Spleen (tissue), 11 donors: ENCODE measurements at regions not wholly inside any gene's neighbourhood (a gene's known extent, or its start where the extent isn't known, plus 50 kb on each side); places are given as distances from the start of the nearest gene placed in this dataset.
A peak's percentile ranks its signal among the peaks of the same experiment; 100 is the strongest.

Experiments
- DNase-seq: peaks from one replicate; pipeline ENCODE4 v3.0.0-alpha.2; 2020
- H3K27ac ChIP-seq, 8 donors: fragments of 200-600 bp; sonication (generic) in 7 of 8; 1 replicate in 4 of 8; 2 replicates in 4 of 8; pipeline versions ENCODE4 v1.5.0 to v1.8.0; 2016 to 2021; ENCODE audit warnings: inconsistent platforms in 4 of 8, mild to moderate bottlenecking in 4 of 8, moderate library complexity in 1 of 8
- H3K27me3 ChIP-seq, 7 donors: fragments of 200-600 bp; sonication (generic) in 6 of 7; replicated peaks in 1 of 7; 1 replicate in 4 of 7; 2 replicates in 3 of 7; pipeline versions ENCODE4 v1.5.0 to v1.8.0; 2016 to 2021; ENCODE audit warnings: inconsistent platforms in 3 of 7, mild to moderate bottlenecking in 1 of 7
- H3K36me3 ChIP-seq, 6 donors: fragments of 200-600 bp; sonication (generic) in 5 of 6; 1 replicate in 4 of 6; 2 replicates in 2 of 6; pipeline versions ENCODE4 v1.5.0 to v1.8.0; 2016 to 2021; ENCODE audit warnings: inconsistent platforms in 2 of 6
- H3K4me1 ChIP-seq, 6 donors: fragments of 200-600 bp; sonication (generic) in 5 of 6; 1 replicate in 3 of 6; 2 replicates in 3 of 6; pipeline versions ENCODE4 v1.5.0 to v1.8.0; 2016 to 2021; ENCODE audit warnings: inconsistent platforms in 3 of 6
- H3K4me3 ChIP-seq, 8 donors: fragments of 200-600 bp; sonication (generic) in 7 of 8; 1 replicate in 4 of 8; 2 replicates in 4 of 8; pipeline versions ENCODE4 v1.5.0 to v1.8.0; 2016 to 2021; ENCODE audit warnings: inconsistent platforms in 4 of 8, mild to moderate bottlenecking in 4 of 8, moderate library complexity in 2 of 8
- H3K9me3 ChIP-seq, 8 donors: fragments of 200-600 bp; sonication (generic) in 7 of 8; 1 replicate in 4 of 8; 2 replicates in 4 of 8; pipeline versions ENCODE4 v1.5.0 to v1.8.0; 2016 to 2021; ENCODE audit warnings: inconsistent platforms in 4 of 8
- CTCF ChIP-seq, 11 experiments: fragments of 200-600 bp in 7 of 11; fragments of 450-650 bp in 4 of 11; sonication (generic) in 4 of 11; IDR thresholded peaks in 8 of 11; conservative IDR thresholded peaks in 3 of 11; 1 replicate in 7 of 11; 2 replicates in 4 of 11; pipeline versions ENCODE4 v1.4.0 to v1.8.0; 2016 to 2021; ENCODE audit warnings: antibody characterized with exemption in 11 of 11, inconsistent platforms in 4 of 11, mild to moderate bottlenecking in 1 of 11
- POLR2A ChIP-seq, 3 donors: fragments of 450-650 bp; IDR thresholded peaks; one replicate each; pipeline ENCODE4 v1.5.1; 2017; ENCODE audit warnings: antibody characterized with exemption in 3 of 3, mild to moderate bottlenecking in 1 of 3
- POLR2AphosphoS5 ChIP-seq, 3 donors: sonication (generic); formaldehyde crosslinking; IDR thresholded peaks; one replicate each; pipeline ENCODE4 v1.5.1; 2017; ENCODE audit warnings: antibody characterized with exemption in 3 of 3
- WGBS, 5 donors: extraction: QIAGEN DNeasy Blood & Tissue Kit in 3 of 5; methylation state at CpG; one replicate each; pipeline versions ENCODE4 v1.1.5 to v1.1.7; 2013 to 2018; 5-methylcytosine and 5-hydroxymethylcytosine counted together
- intact Hi-C: fragments of 100-400 bp; cut with DNase I; formaldehyde crosslinking; loops from one replicate; pipeline ENCODE4 v1.15.0; 2023; ENCODE audit warnings: low total_unique reads
- donor health status: healthy with polysubstance abuse.
- donor health status: DM: no; HTN: no; CAD: no; lungs with moderate emphysema.
- donor health status: DM: no; HTN: no; CAD: no.
- donor health status: Bipolar disorder and iron deficiency.
- donor health status: healthy.
- donor health status: DM: no; HTN: no; CAD: no.
- donor health status: DM: yes; HTN: yes; CAD: no.

- Histone ChIP-seq H3K9me3 (no peaks in the 10 kb centered on the region), H3K27me3 (peaks cover 0 to 54% (median 2%) of the 10 kb centered on the region in 7 donors), H3K4me1 (no peaks in the 10 kb centered on the region), H3K36me3 (no peaks in the 10 kb centered on the region), H3K27ac (no peak overlapping the region), H3K4me3 (no peak overlapping the region)
- intact Hi-C loops, result no loop called here
- no peak for DNase-seq
- 74 to 81% (median 75%) methylated on average over 11 of the region's 11 CpGs for WGBS, 5 donors
- TF ChIP-seq CTCF (IDR thresholded peaks at IDR 0.05 in 8 of 11, conservative IDR thresholded peaks at IDR 0.05 in 3 of 11) (no peak), POLR2A (IDR thresholded peaks at IDR 0.05) (no peak), POLR2AphosphoS5 (IDR thresholded peaks at IDR 0.05) (no peak)
Measured at GRCh38 chr11:134637091-134638015, 225.3 kb upstream of the B3GAT1 start.

GRCh38 chr11:134636071-134636470 lies 224.0 kb upstream of the B3GAT1 start:
- intact Hi-C loops, result no loop called here
- H3K27ac ChIP-seq, result no peak overlapping the region
- 77 to 89% (median 80%) methylated on average over 11 to 12 of the region's 12 CpGs for WGBS, 5 donors
- no peak overlapping the region for H3K4me3 ChIP-seq
- H3K36me3 ChIP-seq, result no peaks in the 10 kb centered on the region
- peaks cover 0 to 42% (median 0%) of the 10 kb centered on the region in 7 donors for H3K27me3 ChIP-seq
- TF ChIP-seq CTCF (IDR thresholded peaks at IDR 0.05 in 8 of 11, conservative IDR thresholded peaks at IDR 0.05 in 3 of 11), result no peak
- no peak for TF ChIP-seq POLR2A (IDR thresholded peaks at IDR 0.05)
- TF ChIP-seq POLR2AphosphoS5 (IDR thresholded peaks at IDR 0.05), result no peak
- H3K9me3 ChIP-seq, result no peaks in the 10 kb centered on the region
- no peaks in the 10 kb centered on the region for H3K4me1 ChIP-seq
- DNase-seq, result peak; percentile 70

GRCh38 chr11:134634897-134635831 lies 223.1 kb upstream of the B3GAT1 start:
- H3K27ac ChIP-seq, result no peak overlapping the region
- no peak overlapping the region for H3K4me3 ChIP-seq
- H3K9me3 ChIP-seq, result no peaks in the 10 kb centered on the region
- intact Hi-C loops, result loop anchor here (5.0 kb wide), 1 partner anchor 213 kb away; no protein-coding TSS in a partner anchor
- no peak for TF ChIP-seq POLR2A (IDR thresholded peaks at IDR 0.05)
- TF ChIP-seq CTCF (IDR thresholded peaks at IDR 0.05 in 8 of 11, conservative IDR thresholded peaks at IDR 0.05 in 3 of 11), result no peak
- no peak for TF ChIP-seq POLR2AphosphoS5 (IDR thresholded peaks at IDR 0.05)
- no peaks in the 10 kb centered on the region for H3K4me1 ChIP-seq
- no peaks in the 10 kb centered on the region for H3K36me3 ChIP-seq
- 72 to 82% (median 73%) methylated on average over 22 of the region's 22 CpGs for WGBS, 5 donors
- H3K27me3 ChIP-seq, result peaks cover 0 to 33% (median 0%) of the 10 kb centered on the region in 7 donors
- peak; percentile 62 for DNase-seq
